Stomach smooth muscle (tissue), 2 donors: ENCODE measurements at regions not wholly inside any gene's neighbourhood (a gene's known extent, or its start where the extent isn't known, plus 50 kb on each side); places are given as distances from the start of the nearest gene placed in this dataset.

Source experiments
- H3K27ac ChIP-seq: one replicate; pipeline ENCODE4 v1.7.0; 2013; ENCODE audit warnings: mild to moderate bottlenecking, low read length, inconsistent platforms
- H3K27me3 ChIP-seq, 2 donors: one replicate each; pipeline ENCODE4 v1.7.0; 2013; ENCODE audit warnings: low read length in 2 of 2; ENCODE audit not compliant: insufficient read depth in 2 of 2, control insufficient read depth in 1 of 2
- H3K36me3 ChIP-seq, 2 donors: one replicate each; pipeline ENCODE4 v1.7.0; 2013; ENCODE audit warnings: low read length in 2 of 2; ENCODE audit not compliant: control insufficient read depth in 2 of 2, insufficient read depth in 2 of 2
- H3K4me1 ChIP-seq: one replicate; pipeline ENCODE4 v1.7.0; 2013; ENCODE audit warnings: low read length; ENCODE audit not compliant: control insufficient read depth, insufficient read depth
- H3K4me3 ChIP-seq, 2 donors: one replicate each; pipeline ENCODE4 v1.7.0; 2013; ENCODE audit warnings: low read length in 2 of 2
- H3K9ac ChIP-seq, 2 donors: one replicate each; pipeline ENCODE4 v1.7.0; 2013; ENCODE audit warnings: low read length in 2 of 2, mild to moderate bottlenecking in 1 of 2
- H3K9me3 ChIP-seq, 2 donors: one replicate each; pipeline ENCODE4 v1.7.0; 2013; ENCODE audit warnings: low read length in 2 of 2; ENCODE audit not compliant: control insufficient read depth in 2 of 2
- donor health status: healthy.
- donor health status: Pancreatic carcinoma.

- H3K9ac ChIP-seq: no peak overlapping the region
- no peaks in the 10 kb centered on the region for H3K9me3 ChIP-seq
- no peak overlapping the region for H3K27ac ChIP-seq
- H3K27me3 ChIP-seq: no peaks in the 10 kb centered on the region
- H3K4me1 ChIP-seq: no peaks in the 10 kb centered on the region
- H3K4me3 ChIP-seq: no peak overlapping the region
- H3K36me3 ChIP-seq: no peaks in the 10 kb centered on the region
These were observed 63.4 kb upstream of the HMHB1 start for GRCh38 chr5:143748516-143748915.

- H3K9me3 ChIP-seq: no peaks in the 10 kb centered on the region
- no peaks in the 10 kb centered on the region for H3K27me3 ChIP-seq
- no peaks in the 10 kb centered on the region for H3K4me1 ChIP-seq
- H3K4me3 ChIP-seq: no peak overlapping the region
- no peak overlapping the region for H3K9ac ChIP-seq
- H3K36me3 ChIP-seq: no peaks in the 10 kb centered on the region
- no peak overlapping the region for H3K27ac ChIP-seq
These were observed 69.0 kb upstream of the HMHB1 start for GRCh38 chr5:143742951-143743350.

GRCh38 chr5:143741421-143741820 is 70.5 kb upstream of the HMHB1 start:
- Histone ChIP-seq H3K27ac (no peak overlapping the region), H3K4me3 (no peak overlapping the region), H3K27me3 (no peaks in the 10 kb centered on the region), H3K36me3 (no peaks in the 10 kb centered on the region), H3K9me3 (no peaks in the 10 kb centered on the region), H3K4me1 (no peaks in the 10 kb centered on the region), H3K9ac (no peak overlapping the region)

- no peak overlapping the region for H3K4me3 ChIP-seq
- no peaks in the 10 kb centered on the region for H3K27me3 ChIP-seq
- no peaks in the 10 kb centered on the region for H3K9me3 ChIP-seq
- no peak overlapping the region for H3K27ac ChIP-seq
- H3K9ac ChIP-seq: no peak overlapping the region
- no peaks in the 10 kb centered on the region for H3K4me1 ChIP-seq
- no peaks in the 10 kb centered on the region for H3K36me3 ChIP-seq
These were observed 71.0 kb upstream of the HMHB1 start for GRCh38 chr5:143740956-143741355.

GRCh38 chr5:143739746-143740145 is 72.2 kb upstream of the HMHB1 start:
- no peaks in the 10 kb centered on the region for H3K4me1 ChIP-seq
- H3K4me3 ChIP-seq: no peak overlapping the region

GRCh38 chr5:143738417-143739401 is 73.3 kb upstream of the HMHB1 start:
- Histone ChIP-seq H3K27ac (no peak overlapping the region), H3K4me1 (no peaks in the 10 kb centered on the region), H3K9me3 (no peaks in the 10 kb centered on the region), H3K27me3 (no peaks in the 10 kb centered on the region), H3K4me3 (no peak overlapping the region), H3K9ac (no peak overlapping the region), H3K36me3 (no peaks in the 10 kb centered on the region)

More at GRCh38 chr5:143739746-143740145, 72.2 kb upstream of the HMHB1 start:
- Histone ChIP-seq H3K9ac (no peak overlapping the region), H3K27me3 (no peaks in the 10 kb centered on the region), H3K36me3 (no peaks in the 10 kb centered on the region), H3K9me3 (no peaks in the 10 kb centered on the region), H3K27ac (no peak overlapping the region)

- Histone ChIP-seq H3K27me3 (no peaks in the 10 kb centered on the region), H3K9ac (no peak overlapping the region), H3K36me3 (no peaks in the 10 kb centered on the region), H3K4me3 (no peak overlapping the region), H3K4me1 (no peaks in the 10 kb centered on the region), H3K9me3 (no peaks in the 10 kb centered on the region), H3K27ac (no peak overlapping the region)
These were observed 74.9 kb upstream of the HMHB1 start for GRCh38 chr5:143737062-143737461.

GRCh38 chr5:143734456-143734780 is 77.5 kb upstream of the HMHB1 start:
- H3K9me3 ChIP-seq: no peaks in the 10 kb centered on the region
- no peak overlapping the region for H3K9ac ChIP-seq
- no peaks in the 10 kb centered on the region for H3K27me3 ChIP-seq
- H3K4me1 ChIP-seq: no peaks in the 10 kb centered on the region
- no peak overlapping the region for H3K27ac ChIP-seq
- H3K4me3 ChIP-seq: no peak overlapping the region
- H3K36me3 ChIP-seq: no peaks in the 10 kb centered on the region

- H3K27me3 ChIP-seq: no peaks in the 10 kb centered on the region
- H3K4me1 ChIP-seq: no peaks in the 10 kb centered on the region
- no peak overlapping the region for H3K27ac ChIP-seq
- no peak overlapping the region for H3K4me3 ChIP-seq
- H3K36me3 ChIP-seq: no peaks in the 10 kb centered on the region
- H3K9me3 ChIP-seq: no peaks in the 10 kb centered on the region
- no peak overlapping the region for H3K9ac ChIP-seq
These were observed 78.1 kb upstream of the HMHB1 start for GRCh38 chr5:143733665-143734455.

GRCh38 chr5:143732402-143732801 is 79.6 kb upstream of the HMHB1 start:
- Histone ChIP-seq H3K9ac (no peak overlapping the region), H3K27me3 (no peaks in the 10 kb centered on the region), H3K36me3 (no peaks in the 10 kb centered on the region), H3K27ac (no peak overlapping the region), H3K9me3 (no peaks in the 10 kb centered on the region), H3K4me1 (no peaks in the 10 kb centered on the region), H3K4me3 (no peak overlapping the region)
